Right lobe of liver (tissue), 6 donors: ENCODE measurements at regions not wholly inside any gene's neighbourhood (a gene's known extent, or its start where the extent isn't known, plus 50 kb on each side); places are given as distances from the start of the nearest gene placed in this dataset.
"Not testable (repeated sequence)": the region's sequence is repeated elsewhere in the genome, so short reads cannot be mapped to it uniquely, and the experiment has no call there.

ENCODE experiments used
- ATAC-seq, 4 donors: fragments of 200-7000 bp; cut with Tn5 transposase; one replicate each; pipeline ENCODE4 v1.9.1; 2020; ENCODE audit warnings: mild to moderate bottlenecking in 4 of 4, moderate library complexity in 4 of 4
- DNase-seq, 3 donors: peaks; one replicate each; pipeline ENCODE4 v3.0.0-alpha.2; 2020
- H3K27ac ChIP-seq, 3 donors: fragments of 200-600 bp; one replicate each; pipeline ENCODE4 v1.8.0; 2022
- H3K27me3 ChIP-seq, 2 donors: fragments of 200-600 bp; one replicate each; pipeline ENCODE4 v1.8.0; 2022
- H3K36me3 ChIP-seq, 4 donors: fragments of 200-600 bp; sonication (generic) in 1 of 4; one replicate each; pipeline versions ENCODE4 v1.5.1 to v1.8.0; 2017 to 2022; ENCODE audit warnings: control low read depth in 1 of 4
- H3K4me1 ChIP-seq, 4 donors: fragments of 200-600 bp; sonication (generic) in 1 of 4; one replicate each; pipeline versions ENCODE4 v1.5.1 to v1.8.0; 2017 to 2022; ENCODE audit warnings: control low read depth in 1 of 4
- H3K4me3 ChIP-seq, 3 donors: fragments of 200-600 bp; one replicate each; pipeline ENCODE4 v1.8.0; 2022
- H3K9me3 ChIP-seq, 4 donors: fragments of 200-600 bp; sonication (generic) in 1 of 4; one replicate each; pipeline versions ENCODE4 v1.5.1 to v1.8.0; 2017 to 2022; ENCODE audit warnings: control low read depth in 1 of 4
- POLR2A ChIP-seq: fragments of 450-650 bp; IDR thresholded peaks from one replicate; pipeline ENCODE4 v1.6.1; 2017; ENCODE audit warnings: antibody characterized with exemption, mild to moderate bottlenecking
- WGBS: methylation state at CpG from one replicate; pipeline ENCODE4 v1.1.6; 2018; ENCODE audit warnings: low coverage, low lambda C conversion rate; ENCODE audit not compliant: insufficient coverage; ENCODE audit errors: missing lambda C conversion rate; 5-methylcytosine and 5-hydroxymethylcytosine counted together
- intact Hi-C, 2 donors: fragments of 100-400 bp; cut with DNase I; formaldehyde crosslinking; loops; one replicate each; pipeline versions ENCODE4 v1.11.2 to v1.14.1; 2022
- TF ChIP-seq, protein P1 (sequence below), 4 donors: fragments of 200-600 bp in 3 of 4; fragments of 450-650 bp in 1 of 4; IDR thresholded peaks; one replicate each; pipeline versions ENCODE4 v1.5.1 to v1.8.0; 2016 to 2022; ENCODE audit warnings: antibody characterized with exemption in 4 of 4, mild to moderate bottlenecking in 2 of 4
- donor health status: DM: no; HTN: yes; CAD: no.
- donor health status: DM: no; HTN: no; CAD: no.
- donor health status: DM: no; HTN: no; CAD: no.
- donor health status: DM: no; HTN: yes; CAD: no.
- donor health status: DM: no; HTN: yes; CAD: no.

DNA sequence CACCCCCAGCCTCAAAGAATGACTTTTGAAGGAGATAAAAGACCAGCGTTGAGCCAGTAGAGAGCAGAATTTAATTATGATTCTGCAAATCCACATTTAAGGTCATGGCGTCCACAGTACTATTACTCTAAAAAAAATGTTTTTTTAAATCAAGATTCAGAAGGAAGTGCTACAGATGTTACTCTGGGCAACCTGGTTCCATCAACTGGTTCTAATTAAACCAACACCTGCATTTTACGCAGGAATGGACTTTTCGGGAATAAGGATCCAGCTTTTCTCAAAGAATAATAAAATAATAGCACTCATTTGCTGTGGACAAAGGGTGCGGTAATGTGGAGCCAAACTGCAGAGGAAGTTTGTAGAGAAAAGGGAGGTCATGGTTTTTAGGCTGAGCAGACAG lies 62.9 kb upstream of the IPO5 start:
- Histone ChIP-seq H3K4me3 (no peak overlapping the region), H3K27me3 (no peaks in the 10 kb centered on the region), H3K9me3 (no peaks in the 10 kb centered on the region), H3K27ac (no peak overlapping the region), H3K36me3 (no peaks in the 10 kb centered on the region), H3K4me1 (no peaks in the 10 kb centered on the region)
- DNase-seq: no peak
- no peak for TF ChIP-seq POLR2A
- TF ChIP-seq, protein P1, sequence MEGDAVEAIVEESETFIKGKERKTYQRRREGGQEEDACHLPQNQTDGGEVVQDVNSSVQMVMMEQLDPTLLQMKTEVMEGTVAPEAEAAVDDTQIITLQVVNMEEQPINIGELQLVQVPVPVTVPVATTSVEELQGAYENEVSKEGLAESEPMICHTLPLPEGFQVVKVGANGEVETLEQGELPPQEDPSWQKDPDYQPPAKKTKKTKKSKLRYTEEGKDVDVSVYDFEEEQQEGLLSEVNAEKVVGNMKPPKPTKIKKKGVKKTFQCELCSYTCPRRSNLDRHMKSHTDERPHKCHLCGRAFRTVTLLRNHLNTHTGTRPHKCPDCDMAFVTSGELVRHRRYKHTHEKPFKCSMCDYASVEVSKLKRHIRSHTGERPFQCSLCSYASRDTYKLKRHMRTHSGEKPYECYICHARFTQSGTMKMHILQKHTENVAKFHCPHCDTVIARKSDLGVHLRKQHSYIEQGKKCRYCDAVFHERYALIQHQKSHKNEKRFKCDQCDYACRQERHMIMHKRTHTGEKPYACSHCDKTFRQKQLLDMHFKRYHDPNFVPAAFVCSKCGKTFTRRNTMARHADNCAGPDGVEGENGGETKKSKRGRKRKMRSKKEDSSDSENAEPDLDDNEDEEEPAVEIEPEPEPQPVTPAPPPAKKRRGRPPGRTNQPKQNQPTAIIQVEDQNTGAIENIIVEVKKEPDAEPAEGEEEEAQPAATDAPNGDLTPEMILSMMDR (IDR thresholded peaks at IDR 0.05): no peak
- ATAC-seq: no peak
- intact Hi-C loops: no loop called here
- 80% methylated on average over 5 of the region's 5 CpGs for WGBS

DNA sequence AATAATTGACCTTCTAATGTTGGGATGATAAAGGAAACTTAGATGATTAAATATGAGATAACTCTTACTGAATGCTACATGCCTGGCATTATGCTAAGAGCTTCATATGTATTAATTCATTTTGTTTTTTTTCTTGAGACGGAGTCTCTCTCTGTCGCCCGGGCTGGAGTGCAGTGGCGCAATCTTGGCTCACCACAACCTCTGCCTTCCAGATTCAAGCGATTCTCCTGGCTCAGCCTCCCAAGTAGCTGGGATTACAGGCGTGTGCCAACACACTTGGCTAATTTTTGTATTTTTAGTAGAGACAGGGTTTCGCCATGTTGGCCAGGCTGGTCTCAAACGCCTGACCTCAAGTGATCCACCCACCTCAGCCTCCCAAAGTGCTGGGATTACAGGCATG lies 61.5 kb upstream of the IPO5 start:
- H3K36me3 ChIP-seq, H3K4me3 ChIP-seq, intact Hi-C loops, ATAC-seq, DNase-seq, H3K27ac ChIP-seq, H3K9me3 ChIP-seq, H3K4me1 ChIP-seq, H3K27me3 ChIP-seq: not testable (repeated sequence)
- WGBS: 93% methylated on average over 8 of the region's 8 CpGs

DNA sequence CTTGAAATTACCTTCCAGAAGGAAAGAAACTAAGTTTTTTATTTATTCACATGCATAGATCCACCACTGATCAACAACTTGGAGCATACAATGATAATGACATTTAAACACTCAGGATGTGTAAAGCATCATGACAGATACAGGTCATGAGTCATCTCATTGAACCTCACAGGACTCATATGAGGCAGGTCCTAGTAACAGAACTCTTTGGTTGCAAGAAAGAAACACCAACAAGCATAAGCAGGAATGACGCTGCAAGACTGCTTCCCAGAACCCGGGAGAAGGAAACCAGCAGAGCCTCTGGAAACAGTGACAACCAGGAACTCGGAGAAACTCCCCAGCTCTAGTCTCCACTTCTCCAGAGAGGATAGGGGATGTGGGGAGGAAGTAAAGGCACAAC lies 60.8 kb upstream of the IPO5 start:
- no peak overlapping the region for H3K4me3 ChIP-seq
- DNase-seq (no peak), ATAC-seq (no peak)
- no peak overlapping the region for H3K27ac ChIP-seq
- no peaks in the 10 kb centered on the region for H3K36me3 ChIP-seq
- H3K27me3 ChIP-seq: no peaks in the 10 kb centered on the region
- no peaks in the 10 kb centered on the region for H3K4me1 ChIP-seq
- intact Hi-C loops: no loop called here
- TF ChIP-seq POLR2A: no peak
- TF ChIP-seq, protein P1 (IDR thresholded peaks at IDR 0.05): no peak
- no peaks in the 10 kb centered on the region for H3K9me3 ChIP-seq
- WGBS: 84% methylated on average over 3 of the region's 3 CpGs

DNA sequence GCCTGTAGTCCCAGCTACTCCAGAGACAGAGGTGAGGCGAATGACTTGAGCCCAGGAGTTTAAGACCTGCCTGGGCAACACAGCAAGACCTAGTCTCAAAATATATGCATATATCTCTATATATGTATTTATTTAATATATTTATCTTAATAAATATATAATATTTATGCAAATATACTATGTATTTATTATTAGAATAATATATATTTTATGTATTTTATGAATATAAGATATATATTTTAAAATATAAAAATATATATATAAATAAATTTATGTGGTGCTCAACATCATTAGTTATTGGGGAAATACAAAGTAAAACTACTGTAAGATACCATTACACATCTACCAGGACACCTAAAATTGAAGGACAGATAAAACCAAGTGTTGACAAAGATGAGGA lies 58.1 kb upstream of the IPO5 start:
- 74% methylated on average over 1 of the region's 1 CpG for WGBS
- Histone ChIP-seq H3K4me1 (no peaks in the 10 kb centered on the region), H3K36me3 (no peaks in the 10 kb centered on the region), H3K27me3 (no peaks in the 10 kb centered on the region), H3K9me3 (no peaks in the 10 kb centered on the region), H3K4me3 (no peak overlapping the region), H3K27ac (no peak overlapping the region)
- ATAC-seq: no peak
- no peak for TF ChIP-seq POLR2A
- TF ChIP-seq, protein P1 (IDR thresholded peaks at IDR 0.05): no peak
- no peak for DNase-seq
- intact Hi-C loops: no loop called here

DNA sequence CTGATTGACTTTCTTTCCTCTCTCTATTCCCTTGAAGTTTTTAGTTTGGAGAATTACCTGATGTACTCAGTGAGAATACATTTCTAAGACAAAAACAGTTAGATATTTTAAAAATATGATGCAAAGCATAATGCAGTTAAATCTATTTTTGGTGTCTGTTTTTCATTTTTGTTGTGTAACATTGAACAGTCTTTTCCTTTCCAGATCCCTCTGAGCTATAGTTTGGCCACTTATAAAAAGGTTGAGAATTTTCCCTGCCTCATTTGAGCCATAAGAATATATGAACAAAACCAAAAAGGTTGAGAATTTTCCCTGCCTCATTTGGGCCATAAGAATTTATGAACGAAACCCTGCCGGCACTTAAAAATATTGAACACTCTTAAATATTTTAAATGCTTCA lies 57.0 kb upstream of the IPO5 start:
- Histone ChIP-seq H3K9me3 (no peaks in the 10 kb centered on the region), H3K27me3 (no peaks in the 10 kb centered on the region), H3K27ac (no peak overlapping the region), H3K36me3 (no peaks in the 10 kb centered on the region), H3K4me3 (no peak overlapping the region), H3K4me1 (no peaks in the 10 kb centered on the region)
- no peak for DNase-seq
- intact Hi-C loops: no loop called here
- no peak for ATAC-seq
- no peak for TF ChIP-seq POLR2A
- TF ChIP-seq, protein P1 (IDR thresholded peaks at IDR 0.05): no peak
- 91% methylated on average over 2 of the region's 2 CpGs for WGBS
